Pons (tissue), 1 donor: ENCODE measurements at regions not wholly inside any gene's neighbourhood (a gene's known extent, or its start where the extent isn't known, plus 50 kb on each side); places are given as distances from the start of the nearest gene placed in this dataset.

Experiments
- DNase-seq: peaks from one replicate; pipeline ENCODE4 v3.0.0-alpha.2; 2016; ENCODE audit warnings: low spot score

GRCh38 chr7:108973075-108973474 is 403.4 kb downstream of the DNAJB9 start:
- DNase-seq = peak; percentile 10

GRCh38 chr7:108974641-108975040 is 405.0 kb downstream of the DNAJB9 start:
- DNase-seq = no peak

- no peak for DNase-seq
Observed at GRCh38 chr7:108985037-108985436, 415.4 kb downstream of the DNAJB9 start.

- no peak for DNase-seq
Observed at GRCh38 chr7:108989319-108989718, 419.6 kb downstream of the DNAJB9 start.

- DNase-seq = no peak
Observed at GRCh38 chr7:108997480-108997879, 427.8 kb downstream of the DNAJB9 start.

GRCh38 chr7:109003742-109004141 is 434.1 kb downstream of the DNAJB9 start:
- DNase-seq = no peak

GRCh38 chr7:109009636-109010035 is 440.0 kb downstream of the DNAJB9 start:
- no peak for DNase-seq

- no peak for DNase-seq
Observed at GRCh38 chr7:109020251-109020650, 450.6 kb downstream of the DNAJB9 start.

- no peak for DNase-seq
Observed at GRCh38 chr7:109021390-109021789, 451.7 kb downstream of the DNAJB9 start.

GRCh38 chr7:109029866-109030265 is 460.2 kb downstream of the DNAJB9 start:
- no peak for DNase-seq

- DNase-seq = no peak
Observed at GRCh38 chr7:109044691-109045090, 475.0 kb downstream of the DNAJB9 start.

GRCh38 chr7:109049366-109049765 is 479.7 kb downstream of the DNAJB9 start:
- no peak for DNase-seq

- DNase-seq = no peak
Observed at GRCh38 chr7:109059089-109059488, 489.4 kb downstream of the DNAJB9 start.

- DNase-seq = no peak
Observed at GRCh38 chr7:109062798-109063197, 493.1 kb downstream of the DNAJB9 start.

- DNase-seq = no peak
Observed at GRCh38 chr7:109073543-109073942, 503.9 kb downstream of the DNAJB9 start.

- no peak for DNase-seq
Observed at GRCh38 chr7:109076396-109076972, 506.8 kb downstream of the DNAJB9 start.

- DNase-seq = no peak
Observed at GRCh38 chr7:109091042-109091441, 521.4 kb downstream of the DNAJB9 start.

- no peak for DNase-seq
Observed at GRCh38 chr7:109092268-109092667, 522.6 kb downstream of the DNAJB9 start.

GRCh38 chr7:109101332-109101731 is 531.7 kb downstream of the DNAJB9 start:
- DNase-seq = no peak

- DNase-seq = no peak
Observed at GRCh38 chr7:109109558-109109957, 539.9 kb downstream of the DNAJB9 start.

GRCh38 chr7:109111086-109111485 is 541.4 kb downstream of the DNAJB9 start:
- DNase-seq = no peak

GRCh38 chr7:109121599-109122300 is 552.1 kb downstream of the DNAJB9 start:
- no peak for DNase-seq

GRCh38 chr7:109125001-109125400 is 555.3 kb downstream of the DNAJB9 start:
- DNase-seq = no peak
